HepG2 (cell line): ENCODE measurements at regions not wholly inside any gene's neighbourhood (a gene's known extent, or its start where the extent isn't known, plus 50 kb on each side); places are given as distances from the start of the nearest gene placed in this dataset.

Experiments
- ATAC-seq: fragments of 200-7000 bp; cut with Tn5 transposase; 3 replicates; pipeline ENCODE4 v1.9.1; 2020; ENCODE audit warnings: mild to moderate bottlenecking, moderate library complexity
- BruUV-seq: library from RNA; stranded (reverse); fragments of 400-500 nt; replicated peaks from 2 replicates; lab custom pipeline; 2021; lab: Mats Ljungman, UMichigan
- CTCF ChIA-PET: fragments of 300-600 bp; formaldehyde crosslinking; extraction: SDS; loops from one replicate; lab custom pipeline; 2021; ENCODE audit warnings: low total read pairs, inconsistent platforms, low intra/inter-chr PET ratio; lab: Yijun Ruan, JAX
- POLR2A ChIA-PET: fragments of 350-600 bp; sonication (Branson Sonifier 250); formaldehyde crosslinking; loops from one replicate; lab custom pipeline; 2020; ENCODE audit warnings: antibody characterized with exemption, inconsistent platforms; lab: Yijun Ruan, JAX
- DNase-seq: peaks from one replicate; pipeline ENCODE4 v3.0.0-alpha.2; 2015; ENCODE audit warnings: low spot score
- FAIRE-seq: peaks from 3 replicates; lab custom pipeline; 2011; peaks lifted over from hg19 to GRCh38; lab: Jason Lieb, UNC
- H2AFZ ChIP-seq: one replicate; pipeline ENCODE4 v1.6.1; 2011; ENCODE audit warnings: low read length, inconsistent platforms
- H3K27ac ChIP-seq: fragments of 300-600 bp; 3 replicates; pipeline ENCODE4 v1.8.0; 2011; ENCODE audit warnings: mixed run types, mild to moderate bottlenecking, mixed read lengths, low read length, inconsistent platforms; ENCODE audit not compliant: insufficient read depth; ENCODE audit errors: extremely low read length
- H3K27me3 ChIP-seq, 2 experiments: fragments of 200-600 bp in 1 of 2; 2 replicates in 1 of 2; 3 replicates in 1 of 2; pipeline versions ENCODE4 v1.6.0 to v1.8.0; 2011; ENCODE audit warnings: low read length in 2 of 2, mild to moderate bottlenecking in 2 of 2, moderate library complexity in 2 of 2, inconsistent platforms in 1 of 2; ENCODE audit not compliant: insufficient read depth in 2 of 2, control insufficient read depth in 1 of 2
- H3K36me3 ChIP-seq, 2 experiments: fragments of 200-600 bp in 1 of 2; replicated peaks in 1 of 2; 2 replicates in 1 of 2; 3 replicates in 1 of 2; pipeline versions ENCODE4 v1.5.1 to v1.8.0; 2011; ENCODE audit warnings: low read length in 2 of 2, inconsistent platforms in 1 of 2; ENCODE audit not compliant: insufficient read depth in 2 of 2, control insufficient read depth in 1 of 2
- H3K4me1 ChIP-seq: 2 replicates; pipeline ENCODE4 v1.5.1; 2012; ENCODE audit warnings: low read length, inconsistent platforms; ENCODE audit not compliant: insufficient read depth
- H3K4me2 ChIP-seq: 2 replicates; pipeline ENCODE4 v1.6.0; 2011; ENCODE audit warnings: low read depth, low read length, inconsistent platforms
- H3K4me3 ChIP-seq, 3 experiments: fragments of 200-600 bp in 1 of 3; sonication (generic), shearing (Covaris generic) in 1 of 3; replicated peaks in 1 of 3; 2 replicates each; pipeline ENCODE4 v1.5.1; 2011 to 2016; ENCODE audit warnings: low read length in 3 of 3, inconsistent platforms in 2 of 3, low read depth in 2 of 3, mild to moderate bottlenecking in 2 of 3, control low read depth in 1 of 3, mixed read lengths in 1 of 3; ENCODE audit not compliant: insufficient read depth in 1 of 3
- H3K79me2 ChIP-seq: one replicate; pipeline ENCODE4 v1.6.1; 2011; ENCODE audit warnings: low read length, inconsistent platforms; ENCODE audit not compliant: insufficient read depth
- H3K9ac ChIP-seq: 2 replicates; pipeline ENCODE4 v1.6.0; 2011; ENCODE audit warnings: mild to moderate bottlenecking, low read depth, low read length, inconsistent platforms; ENCODE audit not compliant: insufficient read depth
- H3K9me3 ChIP-seq: 2 replicates; pipeline ENCODE4 v1.5.1; 2012; ENCODE audit warnings: mild to moderate bottlenecking, low read length
- H4K20me1 ChIP-seq: 2 replicates; pipeline ENCODE4 v1.6.0; 2011; ENCODE audit warnings: inconsistent platforms, mild to moderate bottlenecking, low read length, moderate library complexity; ENCODE audit not compliant: insufficient read depth
- E2F1 ChIP-seq: sonication (generic); formaldehyde crosslinking; IDR thresholded peaks from 2 replicates; pipeline ENCODE4 v1.5.0; 2020; ENCODE audit warnings: missing genetic modification reagents
- HNF1B ChIP-seq: sonication (generic); formaldehyde crosslinking; IDR thresholded peaks from 2 replicates; pipeline ENCODE4 v1.5.1; 2020; ENCODE audit warnings: mild to moderate bottlenecking, moderate library complexity, missing genetic modification reagents
- HOXA5 ChIP-seq: sonication (generic); formaldehyde crosslinking; IDR thresholded peaks from 2 replicates; pipeline ENCODE4 v1.4.0; 2020; ENCODE audit warnings: missing genetic modification reagents
- IKZF4 ChIP-seq: sonication (generic); formaldehyde crosslinking; IDR thresholded peaks from 2 replicates; pipeline ENCODE4 v1.5.1; 2020; ENCODE audit warnings: borderline replicate concordance, mild to moderate bottlenecking, low read depth, missing genetic modification reagents; ENCODE audit errors: not compliant biosample characterization
- NFAT5 ChIP-seq: sonication (generic); formaldehyde crosslinking; IDR thresholded peaks from 2 replicates; pipeline ENCODE4 v1.4.0; 2020; ENCODE audit warnings: missing genetic modification reagents
- NFKBIZ ChIP-seq: IDR thresholded peaks from 2 replicates; pipeline ENCODE4 v1.6.1; 2018; ENCODE audit warnings: missing genetic modification reagents, missing compliant biosample characterization
- NR3C1 ChIP-seq: sonication (generic); formaldehyde crosslinking; IDR thresholded peaks from 2 replicates; pipeline ENCODE4 v1.4.0; 2020; ENCODE audit warnings: missing genetic modification reagents
- RFX5 ChIP-seq: IDR thresholded peaks from 2 replicates; pipeline ENCODE4 v1.6.1; 2011; ENCODE audit warnings: low read depth, low read length, improper control_type of control experiment
- ZKSCAN5 ChIP-seq: sonication (generic); formaldehyde crosslinking; IDR thresholded peaks from 2 replicates; pipeline ENCODE4 v1.5.1; 2020; ENCODE audit warnings: mild to moderate bottlenecking, missing genetic modification reagents
- ZNF552 ChIP-seq: sonication (generic); formaldehyde crosslinking; IDR thresholded peaks from 2 replicates; pipeline ENCODE4 v1.9.0; 2022; ENCODE audit warnings: missing genetic modification reagents, mild to moderate bottlenecking, borderline replicate concordance
- ZNF790 ChIP-seq: sonication (generic); formaldehyde crosslinking; IDR thresholded peaks from 2 replicates; pipeline ENCODE4 v1.8.0; 2022; ENCODE audit warnings: missing genetic modification reagents, mild to moderate bottlenecking, borderline replicate concordance
- WGBS: methylation state at CpG from one replicate; pipeline ENCODE4 v1.1.6; 2017; ENCODE audit warnings: low lambda C conversion rate; 5-methylcytosine and 5-hydroxymethylcytosine counted together
- in situ Hi-C: cut with HindIII; loops from 2 replicates; pipeline ENCODE4 v1.10.0; 2017; ENCODE audit warnings: low pct_unique_long_range_greater_than_20kb; ENCODE audit not compliant: extremely low pct_ligation_motif_present
- intact Hi-C: fragments of 100-400 bp; cut with micrococcal nuclease; formaldehyde crosslinking; loops from one replicate; pipeline ENCODE4 v1.10.0; 2022; ENCODE audit not compliant: unreplicated experiment

GRCh38 chr7:10469476-10469875 is 504.2 kb upstream of the PHF14 start (continued):
- TF ChIP-seq NFAT5 (CRISPR knock-in tag) (no peak), HNF1B (no peak)

- no peak overlapping the region for H3K4me3 ChIP-seq
- no peak overlapping the region for H2AFZ ChIP-seq
- DNase-seq, result no peak
- no peaks in the 10 kb centered on the region for H3K36me3 ChIP-seq
- POLR2A ChIA-PET, result no interaction called here
- no peak for TF ChIP-seq HOXA5
- no peak for TF ChIP-seq RFX5
- TF ChIP-seq E2F1 (CRISPR knock-in tag), result no peak
- TF ChIP-seq NFKBIZ (CRISPR knock-in tag), result no peak
- no peak for TF ChIP-seq NR3C1 (CRISPR knock-in tag)
- TF ChIP-seq IKZF4 (CRISPR knock-in tag), result no peak
- no peak for TF ChIP-seq ZNF790
- TF ChIP-seq ZKSCAN5, result no peak
- no peak for TF ChIP-seq ZNF552 (CRISPR knock-in tag)
- BruUV-seq, result no TSS peak
- H3K79me2 ChIP-seq, result no peaks in the 10 kb centered on the region
- no peak for ATAC-seq
- WGBS, result 0% methylated on average over 2 of the region's 2 CpGs
- H4K20me1 ChIP-seq, result no peaks in the 10 kb centered on the region
- no peak for FAIRE-seq
- CTCF ChIA-PET, result no interaction called here
- peaks cover 20% of the 10 kb centered on the region for H3K9me3 ChIP-seq
- H3K4me1 ChIP-seq, result no peaks in the 10 kb centered on the region
- H3K27me3 ChIP-seq, result no peaks in the 10 kb centered on the region
- H3K9ac ChIP-seq, result no peak overlapping the region
- H3K4me2 ChIP-seq, result no peak overlapping the region
- H3K27ac ChIP-seq, result no peak overlapping the region
- intact Hi-C loops (no loop called here), in situ Hi-C loops (no loop called here)
Measured at GRCh38 chr7:10471280-10472058, 502.2 kb upstream of the PHF14 start.
